BLaER1 treated with 17β-estradiol and CSF1 and Interleukin-3, amounts not matched to agents 10 nM and 100 nM (cell line): ENCODE measurements at regions not wholly inside any gene's neighbourhood (a gene's known extent, or its start where the extent isn't known, plus 50 kb on each side); places are given as distances from the start of the nearest gene placed in this dataset.
"Not testable (repeated sequence)": the region's sequence is repeated elsewhere in the genome, so short reads cannot be mapped to it uniquely, and the experiment has no call there.

Experiments used
- H3K27ac ChIP-seq, 11 experiments: shearing (Covaris generic); formaldehyde crosslinking; 2 replicates each; pipeline ENCODE4 v1.8.1; 2022
- H3K27me3 ChIP-seq, 11 experiments: shearing (Covaris generic); formaldehyde crosslinking; 2 replicates each; pipeline ENCODE4 v1.8.1; 2022
- H3K36me3 ChIP-seq, 11 experiments: shearing (Covaris generic); formaldehyde crosslinking; 2 replicates each; pipeline ENCODE4 v1.8.1; 2022
- H3K4me1 ChIP-seq, 10 experiments: shearing (Covaris generic); formaldehyde crosslinking; 2 replicates each; pipeline ENCODE4 v1.8.1; 2022
- H3K4me2 ChIP-seq, 11 experiments: shearing (Covaris generic); formaldehyde crosslinking; 2 replicates each; pipeline ENCODE4 v1.8.1; 2022
- H3K4me3 ChIP-seq, 10 experiments: shearing (Covaris generic); formaldehyde crosslinking; 2 replicates each; pipeline ENCODE4 v1.8.1; 2022
- H3K9ac ChIP-seq, 11 experiments: shearing (Covaris generic); formaldehyde crosslinking; 2 replicates each; pipeline ENCODE4 v1.8.1; 2022
- H3K9me3 ChIP-seq, 11 experiments: shearing (Covaris generic); formaldehyde crosslinking; replicated peaks in 1 of 11; 2 replicates each; pipeline ENCODE4 v1.8.1; 2022
- H4K20me1 ChIP-seq, 11 experiments: shearing (Covaris generic); formaldehyde crosslinking; 2 replicates each; pipeline ENCODE4 v1.8.1; 2022
- Cebpa-rat ChIP-seq, 11 experiments: shearing (Covaris generic); IDR thresholded peaks; 2 replicates each; pipeline ENCODE4 v1.8.1; 2022

GRCh38 chr21:10430005-10430404, 91.4 kb upstream of the TPTE start:
- Histone ChIP-seq H3K27ac (no peak overlapping the region), H3K4me1 (no peaks in the 10 kb centered on the region), H3K4me3 (no peak overlapping the region), H4K20me1 (no peaks in the 10 kb centered on the region), H3K36me3 (no peaks in the 10 kb centered on the region), H3K4me2 (no peak overlapping the region), H3K9me3 (peaks cover 0 to 15% (median 6%) of the 10 kb centered on the region in 11 experiments; a peak in 12 of 22 replicates), H3K27me3 (no peaks in the 10 kb centered on the region), H3K9ac (no peak overlapping the region)
- no peak for TF ChIP-seq Cebpa-rat (IDR thresholded peaks at IDR 0.05)

DNA sequence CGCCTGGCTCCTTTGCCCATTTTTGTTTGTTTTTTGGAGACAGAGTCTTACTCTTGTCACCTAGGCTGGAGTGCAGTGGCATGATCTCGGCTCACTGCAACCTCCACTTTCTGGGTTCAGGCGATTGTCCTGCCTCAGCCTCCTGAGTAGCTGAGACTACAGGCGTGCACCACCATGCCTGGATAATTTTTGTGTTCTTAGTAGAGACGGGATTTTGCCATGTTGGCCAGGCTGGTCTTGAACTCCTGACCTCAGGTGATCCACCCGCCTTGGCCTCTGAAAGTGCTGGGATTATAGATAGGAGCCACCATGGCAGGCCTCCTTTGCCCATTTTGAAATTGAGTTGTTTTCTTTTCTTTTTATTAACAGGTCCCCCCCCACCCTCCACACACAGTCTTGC, 89.4 kb upstream of the TPTE start:
- not testable (repeated sequence) for H4K20me1 ChIP-seq, H3K27me3 ChIP-seq, H3K4me3 ChIP-seq, H3K27ac ChIP-seq, H3K4me2 ChIP-seq, H3K36me3 ChIP-seq, H3K4me1 ChIP-seq, H3K9ac ChIP-seq
- H3K9me3 ChIP-seq, result peaks cover 0 to 13% (median 7%) of the 10 kb centered on the region in 11 experiments; a peak in 12 of 22 replicates

DNA sequence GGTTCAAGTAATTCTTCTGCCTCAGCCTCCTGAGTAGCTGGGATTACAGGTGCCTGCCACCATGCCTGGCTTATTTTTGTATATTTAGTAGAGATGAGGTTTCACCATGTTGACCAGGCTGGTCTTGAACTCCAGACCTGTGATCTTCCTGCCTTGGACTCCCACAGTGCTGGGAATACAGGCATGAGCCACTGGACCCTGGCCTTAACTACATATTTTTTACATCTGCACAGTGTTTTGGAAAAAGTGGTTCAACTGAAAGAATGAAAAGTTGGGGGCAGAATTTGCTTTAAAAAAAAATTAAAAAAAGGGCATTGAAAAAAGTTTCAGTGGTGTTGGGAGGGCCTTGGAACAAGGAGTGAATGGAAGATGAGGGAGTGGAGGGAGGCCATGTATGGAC, 88.9 kb upstream of the TPTE start:
- H3K36me3 ChIP-seq, H3K4me1 ChIP-seq, H3K4me2 ChIP-seq, H3K4me3 ChIP-seq, H4K20me1 ChIP-seq, H3K9ac ChIP-seq, H3K27me3 ChIP-seq, H3K27ac ChIP-seq: not testable (repeated sequence)
- peaks cover 0 to 12% (median 5%) of the 10 kb centered on the region in 11 experiments; a peak in 15 of 22 replicates for H3K9me3 ChIP-seq

GRCh38 chr21:10437977-10438376, 83.4 kb upstream of the TPTE start:
- H3K27ac ChIP-seq, H3K4me2 ChIP-seq, H3K36me3 ChIP-seq, H4K20me1 ChIP-seq, H3K27me3 ChIP-seq, H3K9ac ChIP-seq, H3K4me1 ChIP-seq, H3K4me3 ChIP-seq: not testable (repeated sequence)
- peaks cover 11 to 27% (median 20%) of the 10 kb centered on the region in 11 experiments; a peak in 21 of 22 replicates for H3K9me3 ChIP-seq

DNA sequence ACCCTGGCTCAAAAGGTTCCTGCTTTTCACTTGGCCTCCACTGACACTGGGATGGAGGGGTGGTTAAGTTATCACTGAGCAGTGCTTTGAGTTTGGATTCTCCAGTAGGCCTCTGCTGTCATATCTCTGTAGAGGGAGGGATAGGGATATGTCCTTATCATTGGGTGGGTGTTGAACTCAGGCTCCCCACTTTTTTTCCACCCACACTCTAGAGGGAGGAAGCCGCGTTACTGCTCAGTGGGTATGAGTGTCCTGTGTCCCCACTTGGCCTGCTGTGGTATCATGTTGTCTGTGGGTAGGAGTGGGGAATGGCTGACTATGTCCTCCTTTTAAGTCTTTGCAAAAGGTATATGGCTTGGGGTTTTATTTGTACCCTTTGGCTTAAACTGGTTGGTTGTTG, 80.7 kb upstream of the TPTE start:
- not testable (repeated sequence) for H3K9ac ChIP-seq, H3K27ac ChIP-seq, H3K4me3 ChIP-seq, H4K20me1 ChIP-seq, H3K27me3 ChIP-seq, H3K4me1 ChIP-seq, H3K36me3 ChIP-seq, H3K4me2 ChIP-seq
- H3K9me3 ChIP-seq, result peaks cover 11 to 27% (median 20%) of the 10 kb centered on the region in 11 experiments; a peak in 21 of 22 replicates

DNA sequence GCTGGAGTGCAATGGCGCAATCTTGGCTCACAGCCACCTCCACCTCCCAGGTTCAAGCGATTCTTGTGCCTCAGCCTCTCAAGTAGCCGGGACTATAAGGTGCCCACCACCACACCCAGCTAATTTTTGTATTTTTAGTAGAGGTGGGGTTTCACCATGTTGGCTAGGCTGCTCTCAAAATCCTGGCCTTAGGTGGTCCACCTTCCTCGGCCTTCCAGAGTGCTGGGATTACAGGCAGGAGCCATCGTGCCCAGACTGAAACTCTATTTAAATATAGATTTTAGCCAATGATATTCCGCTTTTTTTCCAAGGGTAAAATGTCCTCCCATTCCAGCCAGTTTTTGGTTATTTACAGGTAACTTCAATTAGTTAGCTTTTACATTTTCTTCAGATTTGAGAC, 79.4 kb upstream of the TPTE start:
- not testable (repeated sequence) for H3K27me3 ChIP-seq, H3K4me2 ChIP-seq, H4K20me1 ChIP-seq, H3K9ac ChIP-seq, H3K4me1 ChIP-seq, H3K4me3 ChIP-seq, H3K27ac ChIP-seq, H3K36me3 ChIP-seq
- peaks cover 11 to 26% (median 18%) of the 10 kb centered on the region in 11 experiments; a peak in 21 of 22 replicates for H3K9me3 ChIP-seq

DNA sequence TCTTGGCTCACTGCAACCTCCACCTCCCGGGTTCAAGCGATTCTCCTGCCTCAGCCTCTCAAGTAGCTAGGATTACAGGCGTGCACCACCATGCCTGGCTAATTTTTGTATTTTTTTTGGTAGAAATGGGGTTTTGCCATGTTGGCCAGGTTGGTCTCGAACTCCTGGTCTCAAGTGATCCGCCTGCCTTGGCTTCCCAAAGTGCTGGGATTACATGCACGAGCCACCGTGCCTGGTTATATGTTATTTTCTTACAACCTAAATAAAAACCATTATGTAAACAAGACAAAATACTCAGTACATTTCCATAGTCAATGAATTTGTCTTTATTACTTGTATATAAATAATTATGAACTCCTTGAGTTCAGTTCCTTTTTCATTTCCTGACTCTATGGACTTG, 75.7 kb upstream of the TPTE start:
- not testable (repeated sequence) for H4K20me1 ChIP-seq, H3K36me3 ChIP-seq, H3K4me3 ChIP-seq, H3K27me3 ChIP-seq, H3K9ac ChIP-seq, H3K4me1 ChIP-seq, H3K27ac ChIP-seq, H3K4me2 ChIP-seq
- peaks cover 0 to 11% (median 0%) of the 10 kb centered on the region in 11 experiments; a peak in 4 of 22 replicates for H3K9me3 ChIP-seq

- not testable (repeated sequence) for H3K27ac ChIP-seq, H3K27me3 ChIP-seq, H3K4me1 ChIP-seq, H3K4me2 ChIP-seq, H3K36me3 ChIP-seq, H3K4me3 ChIP-seq, H3K9ac ChIP-seq, H4K20me1 ChIP-seq
- H3K9me3 ChIP-seq, result peaks cover 0 to 17% (median 2%) of the 10 kb centered on the region in 11 experiments; a peak in 4 of 22 replicates
Observed at GRCh38 chr21:10449451-10449850, 71.9 kb upstream of the TPTE start.

GRCh38 chr21:10451274-10451673, 70.1 kb upstream of the TPTE start:
- not testable (repeated sequence) for H3K4me2 ChIP-seq, H3K4me1 ChIP-seq, H3K27me3 ChIP-seq, H3K4me3 ChIP-seq, H3K36me3 ChIP-seq, H3K9ac ChIP-seq, H3K27ac ChIP-seq, H4K20me1 ChIP-seq
- H3K9me3 ChIP-seq, result peaks cover 0 to 17% (median 2%) of the 10 kb centered on the region in 11 experiments; a peak in 4 of 22 replicates

DNA sequence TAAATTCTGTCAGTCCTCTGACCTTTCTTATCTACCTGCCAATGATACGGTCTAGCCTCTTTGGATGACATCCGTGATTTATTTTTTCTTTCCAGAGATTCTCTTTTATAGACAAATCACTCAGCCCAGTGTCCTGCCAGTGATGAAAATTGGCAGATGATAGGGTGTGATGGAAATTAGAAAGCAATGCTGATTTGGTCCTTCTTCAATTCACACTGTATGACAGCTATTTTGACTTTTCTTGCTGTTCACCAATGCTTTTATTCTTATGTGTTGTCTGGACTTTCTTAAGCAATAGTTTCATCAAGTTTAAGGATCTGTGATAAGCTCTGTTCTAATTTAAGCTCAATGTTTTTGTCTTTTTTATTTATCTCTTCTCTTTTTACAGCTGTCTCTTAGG, 63.6 kb upstream of the TPTE start:
- not testable (repeated sequence) for H3K4me1 ChIP-seq, H4K20me1 ChIP-seq, H3K27ac ChIP-seq, H3K9ac ChIP-seq, H3K4me3 ChIP-seq, H3K4me2 ChIP-seq, H3K9me3 ChIP-seq, H3K27me3 ChIP-seq, H3K36me3 ChIP-seq

- H3K27me3 ChIP-seq, H3K4me2 ChIP-seq, H3K9ac ChIP-seq, H3K36me3 ChIP-seq, H3K4me1 ChIP-seq, H3K9me3 ChIP-seq, H4K20me1 ChIP-seq, H3K27ac ChIP-seq, H3K4me3 ChIP-seq: not testable (repeated sequence)
Observed at GRCh38 chr21:10460957-10461356, 60.4 kb upstream of the TPTE start.

- not testable (repeated sequence) for H3K4me3 ChIP-seq, H3K9me3 ChIP-seq, H3K27me3 ChIP-seq, H3K4me1 ChIP-seq, H3K4me2 ChIP-seq, H3K27ac ChIP-seq, H3K36me3 ChIP-seq, H4K20me1 ChIP-seq, H3K9ac ChIP-seq
Observed at GRCh38 chr21:10461445-10461844, 59.9 kb upstream of the TPTE start.
